ENCODE measurements at regions not wholly inside any gene's neighbourhood (a gene's known extent, or its start where the extent isn't known, plus 50 kb on each side); places are given as distances from the start of the nearest gene placed in this dataset.
A peak's percentile ranks its signal among the peaks of the same experiment; 100 is the strongest.

- Histone ChIP-seq H2AFZ (replicated peaks; ENCODE audit: low read length, poor library complexity) (no peak overlapping the region), H3K14ac (replicated peaks; ENCODE audit: low read depth, low read length) (no peak overlapping the region; the same call in 1 of the 2 replicates), H3K4ac (ENCODE audit: low read depth, low read length) (no peak overlapping the region), H3K4me2 (ENCODE audit: low read depth, low read length) (no peak overlapping the region), H3K79me1 (ENCODE audit: low read depth in 1 of 2, low read length in 2 of 2) (no peaks in the 10 kb centered on the region), H3K27ac (ENCODE audit: insufficient read depth, low read length) (no peak overlapping the region), H3K27me3 (ENCODE audit: control insufficient read depth, insufficient read depth, low read length) (no peaks in the 10 kb centered on the region), H3K9ac (ENCODE audit: low read depth, low read length) (no peak overlapping the region), H2AK9ac (replicated peaks; ENCODE audit: low read depth, low read length, poor library complexity) (no peak overlapping the region), H4K5ac (ENCODE audit: low read depth, low read length) (no peak overlapping the region; the same call in 1 of the 2 replicates), H3K4me1 (ENCODE audit: control insufficient read depth, insufficient read depth, low read length) (peaks cover 4% of the 10 kb centered on the region; the same call in 1 of the 2 replicates), H3K36me3 (ENCODE audit: control insufficient read depth, insufficient read depth, low read length) (no peaks in the 10 kb centered on the region), H3K23ac (ENCODE audit: low read depth, low read length) (no peak overlapping the region), H4K91ac (ENCODE audit: insufficient read depth, low read depth, low read length) (no peak overlapping the region), H4K20me1 (ENCODE audit: insufficient read depth, low read length) (no peaks in the 10 kb centered on the region), H3K4me3 (ENCODE audit: insufficient read depth, low read depth, low read length) (no peak overlapping the region), H3K18ac (ENCODE audit: low read depth, low read length) (peak overlapping the region; percentile 26; the same call in 1 of the 2 replicates), H3K9me1 (ENCODE audit: insufficient read depth, low read length) (no peaks in the 10 kb centered on the region), H2BK5ac (ENCODE audit: low read depth, low read length, poor library complexity, severe bottlenecking) (no peak overlapping the region), H2AK5ac (ENCODE audit: low read depth, low read length) (no peak overlapping the region), H2BK15ac (ENCODE audit: low read depth, low read length) (no peak overlapping the region), H4K8ac (ENCODE audit: low read depth in 2 of 2, low read length in 2 of 2) (no peak overlapping the region), H3K56ac (ENCODE audit: extremely low read depth, insufficient read depth, low read length) (no peak overlapping the region), H2BK120ac (ENCODE audit: low read depth, low read length) (peak overlapping the region; percentile 13; the same call in 1 of the 2 replicates), H3K9me3 (ENCODE audit: control insufficient read depth, insufficient read depth, low read length) (no peaks in the 10 kb centered on the region), H2BK20ac (ENCODE audit: low read depth, low read length) (no peak overlapping the region)
- no TSS peak for BruUV-seq (replicated peaks)
- 100% methylated on average over 11 of the region's 17 CpGs; no CpG with 5 or more reads in 1 of the 2 experiments for WGBS, 2 experiments (ENCODE audit: extremely low coverage in 2 of 2, insufficient read length in 1 of 2)
- no peak for DNase-seq
- intact Hi-C loops (cut with micrococcal nuclease) (no loop called here), in situ Hi-C loops (cut with MboI; ENCODE audit: low sequenced_read_pairs) (no loop called here), dilution Hi-C loops (cut with HindIII; ENCODE audit: low sequenced_read_pairs, unreplicated experiment) (no loop called here)
- ChIA-PET CTCF (no interaction called here), POLR2A (ENCODE audit: unreplicated experiment) (no interaction called here)
- no peak for ATAC-seq (ENCODE audit: low read depth)
- no peak for TF ChIP-seq CHD1 (IDR thresholded peaks at IDR 0.05; ENCODE audit: low read depth, low read length)
- TF ChIP-seq MAZ (IDR thresholded peaks at IDR 0.05; ENCODE audit: borderline replicate concordance, low read depth, low read length): no peak
- no peak for TF ChIP-seq MXI1 (IDR thresholded peaks at IDR 0.05; ENCODE audit: borderline replicate concordance, low read depth, low read length)
Measured at GRCh38 chr12:19689226-19689625, 249.9 kb downstream of the AEBP2 start.
